H9 (cell line): ENCODE measurements at regions not wholly inside any gene's neighbourhood (a gene's known extent, or its start where the extent isn't known, plus 50 kb on each side); places are given as distances from the start of the nearest gene placed in this dataset.

Source experiments
- DNase-seq: peaks from one replicate; pipeline ENCODE4 v3.0.0-alpha.2; 2017
- H2AFZ ChIP-seq: one replicate; pipeline ENCODE4 v1.6.1; 2013; ENCODE audit warnings: mild to moderate bottlenecking, low read length, control low read depth, moderate library complexity
- H2AK5ac ChIP-seq: 2 replicates; pipeline ENCODE4 v1.6.1; 2013; ENCODE audit warnings: low read length, control low read depth, mixed read lengths; ENCODE audit not compliant: insufficient read length
- H2BK120ac ChIP-seq: one replicate; pipeline ENCODE4 v1.6.1; 2013; ENCODE audit warnings: low read depth, mild to moderate bottlenecking, low read length, control low read depth, inconsistent platforms; ENCODE audit not compliant: poor library complexity, severe bottlenecking
- H2BK12ac ChIP-seq: 2 replicates; pipeline ENCODE4 v1.6.1; 2013; ENCODE audit warnings: low read length, control low read depth, mixed read lengths, low read depth; ENCODE audit not compliant: insufficient read length
- H2BK15ac ChIP-seq: 2 replicates; pipeline ENCODE4 v1.6.1; 2013; ENCODE audit warnings: low read depth, low read length, control low read depth
- H2BK20ac ChIP-seq: one replicate; pipeline ENCODE4 v1.6.1; 2013; ENCODE audit warnings: low read depth, mild to moderate bottlenecking, low read length, control low read depth, inconsistent platforms; ENCODE audit not compliant: poor library complexity, severe bottlenecking
- H2BK5ac ChIP-seq: 2 replicates; pipeline ENCODE4 v1.6.1; 2013; ENCODE audit warnings: low read length, control low read depth, mixed read lengths; ENCODE audit not compliant: insufficient read length
- H3K14ac ChIP-seq: 2 replicates; pipeline ENCODE4 v1.6.1; 2013; ENCODE audit warnings: low read length, control low read depth; ENCODE audit not compliant: insufficient read depth
- H3K18ac ChIP-seq: 2 replicates; pipeline ENCODE4 v1.6.1; 2013; ENCODE audit warnings: low read depth, mild to moderate bottlenecking, mixed read lengths, low read length, control low read depth; ENCODE audit not compliant: insufficient read length
- H3K23ac ChIP-seq: 2 replicates; pipeline ENCODE4 v1.6.1; 2013; ENCODE audit warnings: low read length, control low read depth, mixed read lengths, low read depth; ENCODE audit not compliant: insufficient read length
- H3K23me2 ChIP-seq: 2 replicates; pipeline ENCODE4 v1.6.1; 2013; ENCODE audit warnings: low read depth, mild to moderate bottlenecking, mixed read lengths, low read length, control low read depth; ENCODE audit not compliant: insufficient read length, poor library complexity, severe bottlenecking
- H3K27ac ChIP-seq: 2 replicates; pipeline ENCODE4 v1.5.1; 2013; ENCODE audit warnings: low read length, control low read depth, mixed read lengths, low read depth; ENCODE audit not compliant: insufficient read length
- H3K27me3 ChIP-seq: 2 replicates; pipeline ENCODE4 v1.6.1; 2013; ENCODE audit warnings: low read length, control low read depth, inconsistent platforms; ENCODE audit not compliant: insufficient read depth
- H3K4ac ChIP-seq: 2 replicates; pipeline ENCODE4 v1.6.1; 2013; ENCODE audit warnings: low read depth, mild to moderate bottlenecking, control low read depth, inconsistent platforms, low read length, moderate library complexity
- H3K4me1 ChIP-seq: 2 replicates; pipeline ENCODE4 v1.6.1; 2013; ENCODE audit warnings: low read length, control low read depth, inconsistent platforms; ENCODE audit not compliant: insufficient read depth
- H3K4me2 ChIP-seq: 2 replicates; pipeline ENCODE4 v1.6.1; 2013; ENCODE audit warnings: low read length, control low read depth, mixed read lengths; ENCODE audit not compliant: insufficient read length, insufficient read depth
- H3K56ac ChIP-seq: 2 replicates; pipeline ENCODE4 v1.6.1; 2013; ENCODE audit warnings: low read depth, mild to moderate bottlenecking, mixed read lengths, low read length, control low read depth; ENCODE audit not compliant: insufficient read length
- H3K79me1 ChIP-seq: 2 replicates; pipeline ENCODE4 v1.6.1; 2013; ENCODE audit warnings: low read depth, mild to moderate bottlenecking, moderate library complexity, low read length, control low read depth, inconsistent platforms; ENCODE audit not compliant: insufficient read depth, poor library complexity, severe bottlenecking
- H3K79me2 ChIP-seq: 2 replicates; pipeline ENCODE4 v1.6.1; 2013; ENCODE audit warnings: low read length, control low read depth, inconsistent platforms; ENCODE audit not compliant: insufficient read depth
- H3K9ac ChIP-seq: 2 replicates; pipeline ENCODE4 v1.6.1; 2013; ENCODE audit warnings: low read length, control low read depth, mixed read lengths; ENCODE audit not compliant: insufficient read length; ENCODE audit errors: extremely low read depth
- H3K9me3 ChIP-seq: one replicate; pipeline ENCODE4 v1.6.1; 2013; ENCODE audit warnings: low read depth, low read length, inconsistent platforms; ENCODE audit not compliant: control insufficient read depth
- H3T11ph ChIP-seq: one replicate; pipeline ENCODE4 v1.6.1; 2013; ENCODE audit warnings: mild to moderate bottlenecking, low read length, control low read depth, inconsistent platforms
- H4K20me1 ChIP-seq: one replicate; pipeline ENCODE4 v1.6.1; 2013; ENCODE audit not compliant: control insufficient read depth, insufficient read length, insufficient read depth
- H4K5ac ChIP-seq: 2 replicates; pipeline ENCODE4 v1.6.1; 2013; ENCODE audit warnings: low read depth, mild to moderate bottlenecking, mixed read lengths, low read length, control low read depth; ENCODE audit not compliant: insufficient read length
- H4K8ac ChIP-seq: replicated peaks from 2 replicates; pipeline ENCODE4 v1.6.1; 2013; ENCODE audit warnings: low read length, control low read depth, mixed read lengths, low read depth; ENCODE audit not compliant: insufficient read length
- H4K91ac ChIP-seq: 2 replicates; pipeline ENCODE4 v1.6.1; 2013; ENCODE audit warnings: low read depth, mild to moderate bottlenecking, moderate library complexity, mixed read lengths, low read length, control low read depth; ENCODE audit not compliant: insufficient read length
- H3K27ac Mint-ChIP-seq, 3 experiments: 2 replicates in 2 of 3; 3 replicates in 1 of 3; pipeline ENCODE4 v1.8.0; 2020 to 2021; ENCODE audit warnings: mixed read lengths in 3 of 3, mild to moderate bottlenecking in 1 of 3, moderate library complexity in 1 of 3
- H3K27me3 Mint-ChIP-seq: 2 replicates; pipeline ENCODE4 v1.8.0; 2021; ENCODE audit warnings: low read depth, mild to moderate bottlenecking, moderate library complexity, mixed read lengths
- H3K36me3 Mint-ChIP-seq, 3 experiments: 2 replicates in 2 of 3; 3 replicates in 1 of 3; pipeline ENCODE4 v1.8.0; 2020 to 2021; ENCODE audit warnings: low read depth in 3 of 3, mixed read lengths in 3 of 3; ENCODE audit not compliant: insufficient read depth in 1 of 3
- H3K4me1 Mint-ChIP-seq, 2 experiments: 2 replicates each; pipeline ENCODE4 v1.8.0; 2020; ENCODE audit warnings: mixed read lengths in 2 of 2
- H3K4me3 Mint-ChIP-seq, 2 experiments: 2 replicates in 1 of 2; 3 replicates in 1 of 2; pipeline ENCODE4 v1.8.0; 2020 to 2021; ENCODE audit warnings: mild to moderate bottlenecking in 2 of 2, mixed read lengths in 2 of 2, moderate library complexity in 1 of 2
- H3K9me3 Mint-ChIP-seq, 2 experiments: 2 replicates in 1 of 2; 3 replicates in 1 of 2; pipeline ENCODE4 v1.8.0; 2020; ENCODE audit warnings: mild to moderate bottlenecking in 2 of 2, mixed read lengths in 2 of 2, moderate library complexity in 1 of 2
- CTCF ChIP-seq: fragments of 200-600 bp; sonication (generic); conservative IDR thresholded peaks from 3 replicates; pipeline ENCODE4 v1.8.0; 2021; ENCODE audit warnings: antibody characterized with exemption, mild to moderate bottlenecking
- WGBS: extraction: QIAGEN DNeasy Blood & Tissue Kit; methylation state at CpG from one replicate; pipeline ENCODE4 v1.1.7; 2013; ENCODE audit warnings: missing lambda C conversion rate, low lambda C conversion rate, mixed read lengths; ENCODE audit not compliant: insufficient read length; ENCODE audit errors: extremely low coverage; 5-methylcytosine and 5-hydroxymethylcytosine counted together

- H3K18ac ChIP-seq, result no peak overlapping the region
- H3K23me2 ChIP-seq, result no peaks in the 10 kb centered on the region
- Mint-ChIP-seq H3K9me3 (no peaks in the 10 kb centered on the region; a peak in 2 of 5 replicates), H3K27ac (no peak overlapping the region), H3K4me3 (no peak overlapping the region), H3K27me3 (peaks cover 29% of the 10 kb centered on the region), H3K36me3 (no peaks in the 10 kb centered on the region), H3K4me1 (peaks cover 5 to 13% of the 10 kb centered on the region in 2 experiments)
- WGBS, result no CpG with 5 or more reads among the region's 2 CpGs
- H4K20me1 ChIP-seq, result no peaks in the 10 kb centered on the region
- peak; percentile 58; the same call in 2 of the 3 replicates for TF ChIP-seq CTCF
- no peaks in the 10 kb centered on the region for H3K79me1 ChIP-seq
- no peak overlapping the region for H3K23ac ChIP-seq
- no peak overlapping the region for H3K4ac ChIP-seq
- no peaks in the 10 kb centered on the region for H3K79me2 ChIP-seq
- H2BK5ac ChIP-seq, result no peak overlapping the region
- no peak overlapping the region for H2BK12ac ChIP-seq
- no peaks in the 10 kb centered on the region for H3K4me1 ChIP-seq
- H3T11ph ChIP-seq, result no peak overlapping the region
- no peak overlapping the region for H2BK120ac ChIP-seq
- no peak overlapping the region for H3K14ac ChIP-seq
- H3K9me3 ChIP-seq, result no peaks in the 10 kb centered on the region
- no peaks in the 10 kb centered on the region for H3K27me3 ChIP-seq
- H2AK5ac ChIP-seq, result no peak overlapping the region
- no peak overlapping the region for H2BK15ac ChIP-seq
- no peak overlapping the region for H4K5ac ChIP-seq
- H2AFZ ChIP-seq, result peak overlapping the region; percentile 1
- DNase-seq, result peak; percentile 37
- no peak overlapping the region for H3K56ac ChIP-seq
- no peak overlapping the region for H4K8ac ChIP-seq
- no peak overlapping the region for H3K4me2 ChIP-seq
- H3K9ac ChIP-seq, result no peak overlapping the region
- no peak overlapping the region for H4K91ac ChIP-seq
- no peak overlapping the region for H2BK20ac ChIP-seq
- H3K27ac ChIP-seq, result no peak overlapping the region
Measured at GRCh38 chr1:30427545-30427944, 295.8 kb downstream of the MATN1 start.
